ENCODE measurements at regions not wholly inside any gene's neighbourhood (a gene's known extent, or its start where the extent isn't known, plus 50 kb on each side); places are given as distances from the start of the nearest gene placed in this dataset.

- Histone ChIP-seq H2AFZ (no peak overlapping the region), H3K4me3 (ENCODE audit: low read depth, low read length) (no peak overlapping the region), H3K9me3 (ENCODE audit: control insufficient read depth, low read length) (no peaks in the 10 kb centered on the region), H3K36me3 (ENCODE audit: control insufficient read depth, insufficient read depth, low read length) (no peaks in the 10 kb centered on the region), H3K79me2 (no peaks in the 10 kb centered on the region), H3K27me3 (ENCODE audit: control insufficient read depth, insufficient read depth, low read length) (no peaks in the 10 kb centered on the region), H3K9ac (no peak overlapping the region), H3K4me2 (ENCODE audit: low read length) (no peak overlapping the region), H3K4me1 (no peaks in the 10 kb centered on the region), H3K27ac (no peak overlapping the region)
- TF ChIP-seq CTCF (IDR thresholded peaks at IDR 0.05) = no peak
Observed at GRCh38 chr22:27517361-27518155, 284.0 kb downstream of the MN1 start.

GRCh38 chr22:27518531-27519340, 282.8 kb downstream of the MN1 start:
- Histone ChIP-seq H3K27ac (no peak overlapping the region), H3K4me1 (no peaks in the 10 kb centered on the region), H3K36me3 (ENCODE audit: control insufficient read depth, insufficient read depth, low read length) (no peaks in the 10 kb centered on the region), H3K79me2 (no peaks in the 10 kb centered on the region), H2AFZ (no peak overlapping the region), H3K9me3 (ENCODE audit: control insufficient read depth, low read length) (no peaks in the 10 kb centered on the region), H3K4me3 (ENCODE audit: low read depth, low read length) (no peak overlapping the region), H3K9ac (no peak overlapping the region), H3K4me2 (ENCODE audit: low read length) (no peak overlapping the region), H3K27me3 (ENCODE audit: control insufficient read depth, insufficient read depth, low read length) (no peaks in the 10 kb centered on the region)
- TF ChIP-seq CTCF (IDR thresholded peaks at IDR 0.05) = no peak

DNA sequence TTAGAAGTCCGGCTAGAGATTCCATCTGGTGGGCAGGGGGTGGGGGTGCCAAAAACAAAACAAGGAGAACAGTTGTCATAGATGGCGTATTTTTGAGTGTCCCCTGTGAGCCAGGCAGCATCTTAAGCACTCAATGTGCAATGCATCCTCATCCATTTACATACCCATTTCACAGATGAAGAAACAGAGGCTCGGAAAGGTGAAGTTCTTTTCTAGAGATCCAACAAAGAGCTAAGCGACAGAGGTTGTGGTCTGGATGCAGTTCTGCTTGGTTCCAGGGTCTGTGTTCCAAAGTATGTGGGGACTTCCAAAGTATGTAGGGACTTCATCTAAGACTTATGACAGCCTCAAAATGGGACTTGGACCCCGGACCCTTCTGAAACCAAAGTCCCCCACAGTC, 277.8 kb downstream of the MN1 start:
- no peak overlapping the region for H2AFZ ChIP-seq
- no peaks in the 10 kb centered on the region for H3K36me3 ChIP-seq (ENCODE audit: control insufficient read depth, insufficient read depth, low read length)

GRCh38 chr22:27525711-27526110, 275.8 kb downstream of the MN1 start:
- H3K79me2 ChIP-seq = no peaks in the 10 kb centered on the region
- H2AFZ ChIP-seq = no peak overlapping the region
- H3K4me3 ChIP-seq (ENCODE audit: low read depth, low read length) = no peak overlapping the region
- no peaks in the 10 kb centered on the region for H3K27me3 ChIP-seq (ENCODE audit: control insufficient read depth, insufficient read depth, low read length)
- H3K4me1 ChIP-seq = no peaks in the 10 kb centered on the region
- no peak for TF ChIP-seq CTCF (IDR thresholded peaks at IDR 0.05)
- no peak overlapping the region for H3K4me2 ChIP-seq (ENCODE audit: low read length)
- H3K27ac ChIP-seq = no peak overlapping the region
- H3K9me3 ChIP-seq (ENCODE audit: control insufficient read depth, low read length) = no peaks in the 10 kb centered on the region
- no peaks in the 10 kb centered on the region for H3K36me3 ChIP-seq (ENCODE audit: control insufficient read depth, insufficient read depth, low read length)
- no peak overlapping the region for H3K9ac ChIP-seq

More for the DNA sequence above, 277.8 kb downstream of the MN1 start:
- Histone ChIP-seq H3K9ac (no peak overlapping the region), H3K4me1 (no peaks in the 10 kb centered on the region), H3K79me2 (no peaks in the 10 kb centered on the region), H3K9me3 (ENCODE audit: control insufficient read depth, low read length) (no peaks in the 10 kb centered on the region), H3K27me3 (ENCODE audit: control insufficient read depth, insufficient read depth, low read length) (no peaks in the 10 kb centered on the region), H3K4me2 (ENCODE audit: low read length) (no peak overlapping the region), H3K27ac (no peak overlapping the region), H3K4me3 (ENCODE audit: low read depth, low read length) (no peak overlapping the region)
- no peak for TF ChIP-seq CTCF (IDR thresholded peaks at IDR 0.05)
